Neural cell (in vitro differentiated cells): ENCODE measurements at regions not wholly inside any gene's neighbourhood (a gene's known extent, or its start where the extent isn't known, plus 50 kb on each side); places are given as distances from the start of the nearest gene placed in this dataset.
"Not testable (repeated sequence)": the region's sequence is repeated elsewhere in the genome, so short reads cannot be mapped to it uniquely, and the experiment has no call there.

Experiments used
- H2AFZ ChIP-seq: fragments of 200-600, 300-800 bp; sonication (generic), shearing (Covaris generic); 2 replicates; pipeline ENCODE4 v1.6.0; 2014; ENCODE audit warnings: low read depth, mild to moderate bottlenecking, antibody characterized with exemption, low read length, moderate library complexity
- H3F3A ChIP-seq: fragments of 200-600 bp; shearing (Covaris generic); 2 replicates; pipeline ENCODE4 v1.6.1; 2016; ENCODE audit warnings: mild to moderate bottlenecking, moderate library complexity, mixed read lengths, antibody characterized with exemption, low read length; ENCODE audit not compliant: insufficient read depth, poor library complexity, severe bottlenecking
- H3K27ac ChIP-seq: fragments of 200-600, 300-800 bp; sonication (generic), shearing (Covaris generic); 2 replicates; pipeline ENCODE4 v1.5.1; 2014; ENCODE audit warnings: mild to moderate bottlenecking, low read length, moderate library complexity
- H3K27me3 ChIP-seq: fragments of 300-800, 200-600 bp; sonication (generic), shearing (Covaris generic); 2 replicates; pipeline ENCODE4 v1.6.0; 2014; ENCODE audit warnings: mild to moderate bottlenecking, low read depth, low read length, moderate library complexity; ENCODE audit not compliant: insufficient read depth
- H3K36me3 ChIP-seq: fragments of 300-800, 200-600 bp; sonication (generic), shearing (Covaris generic); 2 replicates; pipeline ENCODE4 v1.5.1; 2014; ENCODE audit warnings: mild to moderate bottlenecking, antibody characterized with exemption, low read length, moderate library complexity; ENCODE audit not compliant: insufficient read depth
- H3K4me2 ChIP-seq: fragments of 300-800, 200-600 bp; sonication (generic), shearing (Covaris generic); 2 replicates; pipeline ENCODE4 v1.6.0; 2014; ENCODE audit warnings: mild to moderate bottlenecking, low read length
- H3K4me3 ChIP-seq: fragments of 300-800, 200-600 bp; sonication (generic), shearing (Covaris generic); 2 replicates; pipeline ENCODE4 v1.5.1; 2014; ENCODE audit warnings: mild to moderate bottlenecking, low read length, moderate library complexity
- H3K79me2 ChIP-seq: fragments of 200-600 bp; shearing (Covaris generic); replicated peaks from 2 replicates; pipeline ENCODE4 v1.6.0; 2014; ENCODE audit warnings: mild to moderate bottlenecking, low read length, moderate library complexity; ENCODE audit not compliant: insufficient read depth
- H3K9ac ChIP-seq: fragments of 300-800, 200-600 bp; sonication (generic), shearing (Covaris generic); 2 replicates; pipeline ENCODE4 v1.6.1; 2016; ENCODE audit warnings: mild to moderate bottlenecking, low read length, mixed read lengths
- H3K9me2 ChIP-seq: fragments of 200-600 bp; shearing (Covaris generic); 2 replicates; pipeline ENCODE4 v1.6.1; 2016; ENCODE audit warnings: mild to moderate bottlenecking, low read length, mixed read lengths; ENCODE audit not compliant: insufficient read depth
- H3K9me3 ChIP-seq: fragments of 200-600, 300-800 bp; sonication (generic), shearing (Covaris generic); 2 replicates; pipeline ENCODE4 v1.6.1; 2016; ENCODE audit warnings: mild to moderate bottlenecking, mixed run types, low read length, moderate library complexity, mixed read lengths
- H4K20me1 ChIP-seq: fragments of 200-600 bp; shearing (Covaris generic); 2 replicates; pipeline ENCODE4 v1.6.1; 2016; ENCODE audit warnings: mild to moderate bottlenecking, mixed run types; ENCODE audit not compliant: insufficient read depth
- EP300 ChIP-seq: fragments of 450-650 bp; conservative IDR thresholded peaks from 2 replicates; pipeline ENCODE4 v1.6.1; 2014; ENCODE audit warnings: antibody characterized with exemption, mild to moderate bottlenecking, moderate library complexity; ENCODE audit not compliant: poor library complexity, severe bottlenecking
- EZH2 ChIP-seq: fragments of 200-600, 300-800 bp; shearing (Covaris generic), sonication (generic); IDR thresholded peaks from 2 replicates; pipeline ENCODE4 v1.6.1; 2014; ENCODE audit warnings: antibody characterized with exemption, low read length, borderline replicate concordance, mild to moderate bottlenecking; ENCODE audit not compliant: insufficient read depth, poor library complexity, severe bottlenecking
- MXI1 ChIP-seq: fragments of 450-650 bp; conservative IDR thresholded peaks from 2 replicates; pipeline ENCODE4 v1.6.1; 2014; ENCODE audit warnings: antibody characterized with exemption, mild to moderate bottlenecking; ENCODE audit not compliant: poor library complexity, severe bottlenecking
- POLR2AphosphoS5 ChIP-seq: IDR thresholded peaks from 2 replicates; pipeline ENCODE4 v1.6.1; 2012
- RAD21 ChIP-seq: fragments of 450-650 bp; conservative IDR thresholded peaks from 2 replicates; pipeline ENCODE4 v1.6.1; 2014; ENCODE audit warnings: antibody characterized with exemption, mild to moderate bottlenecking, moderate library complexity
- SMC3 ChIP-seq: fragments of 450-650 bp; conservative IDR thresholded peaks from 2 replicates; pipeline ENCODE4 v1.6.1; 2014; ENCODE audit warnings: antibody characterized with exemption, mild to moderate bottlenecking, moderate library complexity; ENCODE audit not compliant: poor library complexity
- TAF1 ChIP-seq: IDR thresholded peaks from 2 replicates; pipeline ENCODE4 v1.6.1; 2012; ENCODE audit warnings: low read depth
- TF ChIP-seq, protein P1 (sequence below): fragments of 450-650 bp; IDR thresholded peaks from 2 replicates; pipeline ENCODE4 v1.5.1; 2014; ENCODE audit warnings: antibody characterized with exemption, mild to moderate bottlenecking, moderate library complexity; ENCODE audit not compliant: poor library complexity, severe bottlenecking
- TF ChIP-seq, protein P2 (sequence below): IDR thresholded peaks from 2 replicates; pipeline ENCODE4 v1.6.1; 2012; ENCODE audit warnings: borderline replicate concordance

DNA sequence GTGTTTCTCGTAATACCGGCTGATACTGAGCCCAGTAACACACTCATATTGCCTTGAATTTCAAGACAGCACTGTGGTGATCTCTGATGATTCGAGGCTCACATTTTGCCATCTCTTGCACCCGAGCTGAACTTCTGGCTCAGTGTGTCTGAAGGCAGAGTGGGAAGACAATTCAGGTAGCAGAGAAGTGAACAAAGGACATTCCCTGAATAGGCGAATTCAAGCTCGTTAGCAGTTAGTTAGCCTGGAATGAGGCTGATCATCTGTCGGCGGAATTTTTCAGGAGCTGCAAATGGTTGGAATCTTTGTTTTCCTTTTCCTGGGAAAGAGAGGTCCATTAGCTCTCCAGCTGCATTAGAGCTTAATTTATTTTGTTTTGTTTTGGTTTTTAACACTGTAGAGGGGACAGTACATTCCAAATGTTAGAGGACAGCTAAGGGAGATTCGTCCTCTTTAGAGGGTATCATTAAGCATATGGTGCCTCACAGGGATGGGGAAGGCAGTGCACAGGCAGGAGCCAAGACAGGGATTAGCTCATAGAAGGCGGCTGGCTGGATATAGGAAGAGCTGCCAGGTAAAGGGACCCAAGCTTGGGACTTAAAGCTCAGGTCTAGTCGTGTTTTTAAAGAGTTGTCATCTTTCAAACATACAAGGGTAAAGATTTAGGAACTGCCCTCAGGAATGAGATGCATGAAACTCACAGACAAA is 119.7 kb upstream of the DLG1 start (continued):
- no peak for TF ChIP-seq MXI1
- no peak for TF ChIP-seq RAD21
- no peak for TF ChIP-seq TAF1
- no peak for TF ChIP-seq EP300

- Histone ChIP-seq H3K36me3 (no peaks in the 10 kb centered on the region), H2AFZ (no peak overlapping the region), H3K4me2 (no peak overlapping the region), H3K27me3 (no peaks in the 10 kb centered on the region), H3K4me3 (no peak overlapping the region), H3K9ac (no peak overlapping the region), H3F3A (no peaks in the 10 kb centered on the region), H3K9me2 (no peaks in the 10 kb centered on the region), H4K20me1 (no peaks in the 10 kb centered on the region), H3K27ac (no peak overlapping the region), H3K9me3 (no peaks in the 10 kb centered on the region), H3K79me2 (no peaks in the 10 kb centered on the region)
- TF ChIP-seq EZH2 (no peak), SMC3 (no peak), EP300 (no peak), POLR2AphosphoS5 (no peak), TAF1 (no peak), RAD21 (no peak), MXI1 (no peak)
- TF ChIP-seq, protein P1, sequence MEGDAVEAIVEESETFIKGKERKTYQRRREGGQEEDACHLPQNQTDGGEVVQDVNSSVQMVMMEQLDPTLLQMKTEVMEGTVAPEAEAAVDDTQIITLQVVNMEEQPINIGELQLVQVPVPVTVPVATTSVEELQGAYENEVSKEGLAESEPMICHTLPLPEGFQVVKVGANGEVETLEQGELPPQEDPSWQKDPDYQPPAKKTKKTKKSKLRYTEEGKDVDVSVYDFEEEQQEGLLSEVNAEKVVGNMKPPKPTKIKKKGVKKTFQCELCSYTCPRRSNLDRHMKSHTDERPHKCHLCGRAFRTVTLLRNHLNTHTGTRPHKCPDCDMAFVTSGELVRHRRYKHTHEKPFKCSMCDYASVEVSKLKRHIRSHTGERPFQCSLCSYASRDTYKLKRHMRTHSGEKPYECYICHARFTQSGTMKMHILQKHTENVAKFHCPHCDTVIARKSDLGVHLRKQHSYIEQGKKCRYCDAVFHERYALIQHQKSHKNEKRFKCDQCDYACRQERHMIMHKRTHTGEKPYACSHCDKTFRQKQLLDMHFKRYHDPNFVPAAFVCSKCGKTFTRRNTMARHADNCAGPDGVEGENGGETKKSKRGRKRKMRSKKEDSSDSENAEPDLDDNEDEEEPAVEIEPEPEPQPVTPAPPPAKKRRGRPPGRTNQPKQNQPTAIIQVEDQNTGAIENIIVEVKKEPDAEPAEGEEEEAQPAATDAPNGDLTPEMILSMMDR: no peak
- TF ChIP-seq, protein P2, sequence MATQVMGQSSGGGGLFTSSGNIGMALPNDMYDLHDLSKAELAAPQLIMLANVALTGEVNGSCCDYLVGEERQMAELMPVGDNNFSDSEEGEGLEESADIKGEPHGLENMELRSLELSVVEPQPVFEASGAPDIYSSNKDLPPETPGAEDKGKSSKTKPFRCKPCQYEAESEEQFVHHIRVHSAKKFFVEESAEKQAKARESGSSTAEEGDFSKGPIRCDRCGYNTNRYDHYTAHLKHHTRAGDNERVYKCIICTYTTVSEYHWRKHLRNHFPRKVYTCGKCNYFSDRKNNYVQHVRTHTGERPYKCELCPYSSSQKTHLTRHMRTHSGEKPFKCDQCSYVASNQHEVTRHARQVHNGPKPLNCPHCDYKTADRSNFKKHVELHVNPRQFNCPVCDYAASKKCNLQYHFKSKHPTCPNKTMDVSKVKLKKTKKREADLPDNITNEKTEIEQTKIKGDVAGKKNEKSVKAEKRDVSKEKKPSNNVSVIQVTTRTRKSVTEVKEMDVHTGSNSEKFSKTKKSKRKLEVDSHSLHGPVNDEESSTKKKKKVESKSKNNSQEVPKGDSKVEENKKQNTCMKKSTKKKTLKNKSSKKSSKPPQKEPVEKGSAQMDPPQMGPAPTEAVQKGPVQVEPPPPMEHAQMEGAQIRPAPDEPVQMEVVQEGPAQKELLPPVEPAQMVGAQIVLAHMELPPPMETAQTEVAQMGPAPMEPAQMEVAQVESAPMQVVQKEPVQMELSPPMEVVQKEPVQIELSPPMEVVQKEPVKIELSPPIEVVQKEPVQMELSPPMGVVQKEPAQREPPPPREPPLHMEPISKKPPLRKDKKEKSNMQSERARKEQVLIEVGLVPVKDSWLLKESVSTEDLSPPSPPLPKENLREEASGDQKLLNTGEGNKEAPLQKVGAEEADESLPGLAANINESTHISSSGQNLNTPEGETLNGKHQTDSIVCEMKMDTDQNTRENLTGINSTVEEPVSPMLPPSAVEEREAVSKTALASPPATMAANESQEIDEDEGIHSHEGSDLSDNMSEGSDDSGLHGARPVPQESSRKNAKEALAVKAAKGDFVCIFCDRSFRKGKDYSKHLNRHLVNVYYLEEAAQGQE: no peak
These were observed 119.0 kb upstream of the DLG1 start for GRCh38 chr3:197417441-197417840.

DNA sequence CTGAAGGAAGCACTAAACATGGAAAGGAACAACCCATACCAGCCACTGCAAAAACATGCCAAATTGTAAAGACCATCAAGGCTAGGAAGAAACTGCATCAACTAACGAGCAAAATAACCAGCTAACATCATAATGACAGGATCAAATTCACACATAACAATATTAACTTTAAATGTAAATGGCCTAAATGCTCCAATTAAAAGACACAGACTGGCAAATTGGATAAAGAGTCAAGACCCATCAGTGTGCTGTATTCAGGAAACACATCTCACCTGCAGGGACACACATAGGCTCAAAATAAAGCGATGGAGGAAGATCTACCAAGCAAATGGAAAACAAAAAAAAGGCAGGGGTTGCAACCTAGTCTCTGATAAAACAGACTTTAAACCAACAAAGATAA is 113.5 kb upstream of the DLG1 start:
- not testable (repeated sequence) for H3K27ac ChIP-seq, H3K79me2 ChIP-seq, H3K9me2 ChIP-seq, H3K27me3 ChIP-seq, H4K20me1 ChIP-seq, H3K4me2 ChIP-seq, H3F3A ChIP-seq, H3K9ac ChIP-seq, H2AFZ ChIP-seq, H3K36me3 ChIP-seq, H3K9me3 ChIP-seq, H3K4me3 ChIP-seq

DNA sequence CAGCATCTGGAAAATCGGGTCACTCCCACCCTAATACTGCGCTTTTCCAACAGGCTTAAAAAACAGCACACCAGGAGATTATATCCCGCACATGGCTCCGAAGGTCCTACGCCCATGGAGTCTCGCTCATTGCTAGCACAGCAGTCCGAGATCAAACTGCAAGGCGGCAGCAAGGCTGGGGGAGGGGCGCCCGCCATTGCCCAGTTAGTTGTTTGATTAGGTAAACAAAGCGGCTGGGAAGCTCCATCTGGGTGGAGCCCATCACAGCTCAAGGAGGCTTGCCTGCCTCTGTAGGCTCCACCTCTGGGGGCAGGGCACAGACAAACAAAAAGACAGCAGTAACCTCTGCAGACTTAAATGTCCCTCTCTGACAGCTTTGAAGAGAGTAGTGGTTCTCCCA is 111.8 kb upstream of the DLG1 start:
- not testable (repeated sequence) for H4K20me1 ChIP-seq, H3F3A ChIP-seq, H3K9me3 ChIP-seq, H2AFZ ChIP-seq, H3K79me2 ChIP-seq, H3K27ac ChIP-seq, H3K9me2 ChIP-seq, H3K4me2 ChIP-seq, H3K27me3 ChIP-seq, H3K9ac ChIP-seq, H3K4me3 ChIP-seq, H3K36me3 ChIP-seq
